Activated CD8-positive, alpha-beta memory T cell treated with anti-CD3 and anti-CD28 coated beads for 4 hours (primary cell): ENCODE measurements at regions not wholly inside any gene's neighbourhood (a gene's known extent, or its start where the extent isn't known, plus 50 kb on each side); places are given as distances from the start of the nearest gene placed in this dataset.
"Not testable (repeated sequence)": the region's sequence is repeated elsewhere in the genome, so short reads cannot be mapped to it uniquely, and the experiment has no call there.

Experiments used
- DNase-seq, 2 donors: peaks; one replicate each; pipeline ENCODE4 v3.0.0-alpha.2; 2020; ENCODE audit warnings: low read depth in 2 of 2

DNA sequence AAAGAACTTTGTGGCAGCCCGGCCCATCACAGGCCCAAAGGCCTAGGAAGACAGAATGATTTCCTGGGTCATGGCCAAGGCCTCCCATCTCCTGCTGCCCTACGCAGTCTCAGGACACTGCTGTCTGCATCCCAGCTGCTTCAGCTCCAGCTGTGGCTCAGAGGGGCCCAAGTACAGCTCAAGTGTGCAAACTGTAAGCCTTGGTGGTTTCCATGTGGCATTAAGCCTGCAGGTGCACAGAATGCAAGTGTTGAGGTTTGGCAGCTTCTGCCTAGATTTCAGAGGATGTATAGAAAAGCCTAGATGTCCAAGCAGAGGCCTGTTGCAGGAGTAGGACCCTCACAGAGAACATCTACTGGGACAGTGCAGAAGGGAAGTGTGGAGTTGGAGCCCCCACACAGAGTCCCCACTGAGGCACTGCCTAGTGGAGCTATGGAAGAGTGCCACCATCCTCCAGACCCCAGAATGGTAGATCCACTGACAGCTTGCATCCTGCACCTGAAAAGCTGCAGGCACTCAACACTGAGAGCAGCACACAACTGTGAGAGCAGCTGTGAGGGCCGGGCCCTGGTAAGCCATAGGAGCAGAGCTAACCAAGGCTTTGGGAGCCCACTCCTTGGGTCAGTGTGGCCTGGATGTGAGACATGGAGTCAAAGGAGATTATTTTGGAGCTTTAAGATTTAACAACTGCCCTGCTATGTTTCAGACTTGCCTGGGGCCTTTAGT, 208.2 kb upstream of the CMC1 start:
- no peak for DNase-seq

DNA sequence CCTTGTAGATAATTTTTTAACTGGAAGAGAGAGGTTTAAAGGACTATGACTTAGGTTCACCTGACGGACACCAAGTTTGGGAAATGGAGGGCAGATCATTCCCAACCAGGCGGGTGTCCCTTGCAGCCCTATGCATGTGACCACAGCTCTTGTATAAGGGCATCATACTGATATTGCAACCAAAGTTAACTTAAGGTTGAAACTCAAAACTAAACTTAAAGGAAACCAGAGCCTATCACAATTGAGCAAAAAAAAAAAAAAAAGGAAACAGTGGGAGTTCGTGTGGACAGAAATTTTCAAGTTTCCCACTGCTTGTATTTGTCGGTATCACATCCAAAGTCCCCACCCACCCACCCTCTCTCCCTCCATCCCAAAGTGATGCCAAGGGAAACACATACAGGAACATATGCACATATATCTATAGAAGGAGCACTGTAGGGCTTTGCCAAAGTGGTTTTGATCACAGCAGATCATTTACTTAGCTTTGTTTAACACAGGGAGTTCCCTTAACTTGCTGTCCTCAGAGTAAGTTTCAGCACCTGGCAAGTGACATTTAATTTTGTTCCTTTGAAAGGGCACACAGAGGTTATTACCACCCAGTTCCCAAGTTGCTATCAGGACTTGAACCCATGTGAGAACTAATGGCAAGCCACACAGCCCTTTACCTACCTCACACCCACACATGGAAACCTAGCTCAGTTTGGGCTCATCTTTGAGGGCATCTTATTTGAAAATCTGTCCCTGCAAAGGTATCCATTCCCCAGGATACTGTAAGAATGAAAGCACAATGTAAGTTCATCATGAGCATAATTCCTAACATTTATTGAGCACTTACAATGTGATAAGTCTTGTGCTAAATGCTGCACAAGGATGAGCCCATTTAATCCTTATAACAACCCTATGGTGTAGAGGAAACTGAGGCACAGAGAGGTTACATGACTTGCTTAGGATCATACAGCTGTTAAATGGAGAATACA, 204.5 kb upstream of the CMC1 start:
- DNase-seq = no peak

GRCh38 chr3:28039234-28039633, 202.2 kb upstream of the CMC1 start:
- no peak for DNase-seq

DNA sequence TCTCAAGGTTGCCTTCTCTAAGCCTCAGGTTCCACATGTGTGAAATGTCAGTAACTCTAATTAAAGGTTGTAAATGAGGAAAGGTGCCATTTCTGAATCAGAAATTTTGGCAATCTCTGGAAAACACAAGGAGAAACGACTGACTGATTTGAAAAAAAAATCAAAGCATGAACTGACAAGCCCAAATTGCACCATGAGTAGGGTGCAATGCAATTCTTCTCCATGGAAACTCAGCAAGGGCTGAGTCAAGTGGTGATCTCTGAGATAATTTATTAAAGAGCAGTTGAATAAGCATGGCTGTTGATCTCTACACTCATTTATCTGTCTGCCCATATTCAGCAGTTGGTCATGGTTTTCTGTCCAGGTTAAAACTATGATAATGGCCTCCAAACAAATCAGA, 201.6 kb upstream of the CMC1 start:
- DNase-seq = no peak

- no peak for DNase-seq
Measured at GRCh38 chr3:28042095-28042635, 199.3 kb upstream of the CMC1 start.

GRCh38 chr3:28042707-28043106, 198.7 kb upstream of the CMC1 start:
- no peak for DNase-seq

- DNase-seq = no peak
Measured at GRCh38 chr3:28050120-28050519, 191.3 kb upstream of the CMC1 start.

- DNase-seq = peak; percentile 1 to 22
Measured at GRCh38 chr3:28050885-28051284, 190.5 kb upstream of the CMC1 start.

- DNase-seq = no peak
Measured at GRCh38 chr3:28053759-28054158, 187.7 kb upstream of the CMC1 start.

DNA sequence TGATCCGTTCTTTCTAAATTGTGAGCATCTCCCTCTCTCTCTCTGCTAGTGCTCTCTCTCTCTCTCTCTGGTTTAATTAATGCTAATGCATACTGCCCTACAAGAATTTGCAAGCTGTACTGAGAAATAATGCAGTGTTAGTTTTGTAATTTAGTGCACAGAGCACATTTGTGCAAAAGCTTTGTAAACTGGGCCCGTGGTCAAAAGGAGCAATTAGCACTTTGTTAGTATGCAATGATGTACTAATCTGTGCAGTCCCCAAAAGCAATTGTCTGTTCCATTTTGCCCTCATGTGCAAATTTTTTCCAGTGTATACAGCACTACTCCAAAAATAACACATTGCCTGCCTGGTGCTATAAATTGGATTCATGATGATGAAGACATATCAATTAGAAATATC, 184.6 kb upstream of the CMC1 start:
- DNase-seq = no peak

DNA sequence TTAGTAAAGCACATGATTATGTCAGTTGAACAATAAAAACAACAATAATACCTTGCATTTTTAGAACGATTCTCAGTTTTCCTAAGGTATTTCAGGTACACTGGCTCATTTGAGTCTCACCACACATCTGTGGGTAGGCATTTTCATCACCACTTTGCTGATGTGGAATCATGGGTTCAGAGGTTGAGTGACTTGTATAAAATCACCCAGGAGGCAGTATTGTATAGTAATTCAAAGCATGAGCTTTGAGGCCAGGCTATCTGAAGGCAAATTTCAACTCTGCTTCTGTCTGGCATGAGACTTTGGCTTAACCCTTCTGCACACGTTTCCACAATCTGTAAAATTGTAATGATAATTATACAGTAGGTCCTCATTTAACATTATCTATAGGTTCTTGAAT, 183.9 kb upstream of the CMC1 start:
- DNase-seq = no peak

- DNase-seq = not testable (repeated sequence)
Measured at GRCh38 chr3:28059199-28059598, 182.2 kb upstream of the CMC1 start.

GRCh38 chr3:28066020-28066419, 175.4 kb upstream of the CMC1 start:
- no peak for DNase-seq

DNA sequence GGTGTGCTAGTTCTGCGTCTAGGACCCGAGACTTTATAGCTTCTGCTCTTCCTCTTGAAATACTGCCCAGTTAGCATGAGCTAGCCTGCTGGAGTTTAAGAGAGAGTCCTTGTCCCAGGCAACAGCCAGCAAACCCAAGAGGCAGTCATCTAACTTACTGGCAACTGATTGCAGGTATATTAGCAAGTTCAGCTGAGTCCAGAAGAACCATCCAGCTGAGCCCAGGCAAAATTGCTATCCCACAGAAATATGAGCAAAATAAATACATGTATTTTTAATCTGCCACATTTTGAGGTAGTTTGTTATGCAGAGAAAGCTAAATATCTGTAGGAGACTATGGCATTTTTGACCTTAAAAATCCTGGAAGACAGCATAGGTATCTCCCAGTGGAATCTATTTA, 174.4 kb upstream of the CMC1 start:
- no peak for DNase-seq

- no peak for DNase-seq
Measured at GRCh38 chr3:28068342-28068741, 173.1 kb upstream of the CMC1 start.

GRCh38 chr3:28069438-28069837, 172.0 kb upstream of the CMC1 start:
- DNase-seq = no peak

- no peak for DNase-seq
Measured at GRCh38 chr3:28076246-28076645, 165.2 kb upstream of the CMC1 start.

DNA sequence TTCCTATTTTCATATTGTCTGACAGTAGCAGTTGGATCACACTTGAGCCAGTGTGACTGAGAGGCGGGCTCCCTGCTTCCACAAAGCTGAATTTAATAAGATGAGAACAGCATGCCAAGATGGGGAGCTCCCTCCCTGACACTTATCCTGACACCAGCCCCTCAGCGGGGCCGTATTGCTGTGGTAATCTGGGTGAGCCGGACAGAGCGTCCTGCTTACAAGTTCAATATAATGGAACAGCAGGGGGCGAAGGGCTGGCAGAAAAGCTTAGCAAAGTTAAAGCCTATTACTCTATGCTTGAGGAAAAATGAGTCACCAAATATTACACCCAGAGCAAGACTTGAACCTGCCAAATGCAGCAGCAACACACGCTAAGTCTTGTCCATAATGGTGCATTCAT, 163.8 kb upstream of the CMC1 start:
- DNase-seq = no peak

DNA sequence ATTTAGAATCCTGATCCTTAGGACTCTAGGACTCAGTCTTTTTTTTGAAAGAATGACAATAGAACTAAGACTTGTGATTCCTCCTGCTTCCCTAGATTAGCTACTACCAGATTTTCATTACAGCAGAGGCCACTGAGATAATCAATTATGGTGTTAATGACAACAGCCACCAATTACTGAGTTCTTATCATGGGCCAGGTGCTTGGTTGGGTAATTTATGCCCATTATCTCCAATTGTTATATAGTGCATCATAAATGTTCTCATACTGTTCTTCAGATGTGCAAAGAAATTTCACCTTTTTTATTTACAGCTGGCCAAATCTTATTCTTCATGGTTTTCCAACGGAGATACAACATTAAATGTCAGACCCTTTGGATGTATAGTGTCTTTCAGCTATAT, 162.9 kb upstream of the CMC1 start:
- no peak for DNase-seq

DNA sequence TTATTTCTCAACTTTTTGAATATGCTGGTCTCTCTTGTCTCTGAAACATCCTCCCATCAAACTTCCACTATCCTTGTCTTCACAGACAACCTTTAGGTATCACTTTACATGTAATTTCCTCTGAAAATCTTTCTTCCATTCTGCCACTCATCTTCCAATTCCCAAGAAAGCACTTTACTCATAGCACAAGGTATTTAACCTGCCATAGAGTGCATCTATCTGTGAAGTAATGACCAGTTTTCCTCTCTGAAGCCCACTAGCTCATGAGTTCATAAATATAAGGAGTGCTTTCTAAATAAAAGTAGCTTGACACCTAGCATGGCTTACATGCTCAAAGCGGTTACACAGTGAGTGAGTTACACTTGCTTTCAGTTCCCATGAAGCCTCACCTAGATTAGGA, 160.7 kb upstream of the CMC1 start:
- no peak for DNase-seq

GRCh38 chr3:28081533-28081947, 159.9 kb upstream of the CMC1 start:
- no peak for DNase-seq

- no peak for DNase-seq
Measured at GRCh38 chr3:28087591-28087990, 153.8 kb upstream of the CMC1 start.
